Lower lobe of right lung (tissue), 2 donors: ENCODE measurements at regions not wholly inside any gene's neighbourhood (a gene's known extent, or its start where the extent isn't known, plus 50 kb on each side); places are given as distances from the start of the nearest gene placed in this dataset.

Experiments
- ATAC-seq, 2 donors: fragments of 200-7000 bp; cut with Tn5 transposase; one replicate each; pipeline ENCODE4 v1.9.1; 2020 to 2022; ENCODE audit warnings: mild to moderate bottlenecking in 2 of 2, moderate library complexity in 2 of 2
- DNase-seq: peaks from one replicate; pipeline ENCODE4 v3.0.0-alpha.2; 2020
- H3K27ac ChIP-seq: fragments of 200-600 bp; one replicate; pipeline ENCODE4 v1.8.0; 2022
- H3K27me3 ChIP-seq: fragments of 200-600 bp; one replicate; pipeline ENCODE4 v1.8.0; 2022; ENCODE audit warnings: low read depth
- H3K36me3 ChIP-seq: fragments of 200-600 bp; one replicate; pipeline ENCODE4 v1.8.0; 2022; ENCODE audit warnings: mild to moderate bottlenecking
- H3K4me1 ChIP-seq: fragments of 200-600 bp; one replicate; pipeline ENCODE4 v1.8.0; 2022
- H3K4me3 ChIP-seq: fragments of 200-600 bp; one replicate; pipeline ENCODE4 v1.8.0; 2022; ENCODE audit warnings: mild to moderate bottlenecking
- H3K9me3 ChIP-seq: fragments of 200-600 bp; one replicate; pipeline ENCODE4 v1.8.0; 2022
- CTCF ChIP-seq: fragments of 200-600 bp; IDR thresholded peaks from one replicate; pipeline ENCODE4 v1.8.0; 2022; ENCODE audit warnings: antibody characterized with exemption, mild to moderate bottlenecking
- intact Hi-C: fragments of 100-400 bp; cut with DNase I; formaldehyde crosslinking; loops from one replicate; pipeline ENCODE4 v1.11.0; 2022
- donor health status: DM: no; HTN: yes; CAD: no; lungs with severe emphysema.

DNA sequence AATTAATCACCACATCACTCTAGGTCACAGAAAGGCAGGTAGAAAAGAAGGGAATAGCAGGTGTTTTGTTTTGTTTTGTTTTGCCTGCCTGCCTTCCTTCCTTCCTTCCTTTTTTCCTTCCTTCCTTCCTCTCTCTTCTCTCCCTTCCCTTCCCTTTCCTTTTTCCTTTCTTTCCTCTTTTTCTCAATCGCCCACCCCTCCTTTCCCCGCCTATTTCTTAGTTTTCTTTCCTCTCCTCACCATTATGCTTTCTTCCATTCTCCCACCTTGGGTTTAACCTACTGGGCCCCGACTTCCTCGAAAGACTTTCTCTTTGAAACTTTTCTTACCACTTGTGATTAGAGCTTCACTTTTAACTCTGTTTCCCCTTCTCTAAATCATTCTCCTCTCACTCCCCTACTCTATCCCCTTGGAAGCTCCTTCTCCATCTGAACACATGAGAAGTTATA is 231.3 kb upstream of the CD180 start:
- Histone ChIP-seq H3K4me1 (no peaks in the 10 kb centered on the region), H3K27me3 (no peaks in the 10 kb centered on the region), H3K36me3 (no peaks in the 10 kb centered on the region), H3K27ac (no peak overlapping the region), H3K9me3 (no peaks in the 10 kb centered on the region), H3K4me3 (no peak overlapping the region)
- intact Hi-C loops = no loop called here
- ATAC-seq (no peak), DNase-seq (no peak)
- TF ChIP-seq CTCF = no peak

DNA sequence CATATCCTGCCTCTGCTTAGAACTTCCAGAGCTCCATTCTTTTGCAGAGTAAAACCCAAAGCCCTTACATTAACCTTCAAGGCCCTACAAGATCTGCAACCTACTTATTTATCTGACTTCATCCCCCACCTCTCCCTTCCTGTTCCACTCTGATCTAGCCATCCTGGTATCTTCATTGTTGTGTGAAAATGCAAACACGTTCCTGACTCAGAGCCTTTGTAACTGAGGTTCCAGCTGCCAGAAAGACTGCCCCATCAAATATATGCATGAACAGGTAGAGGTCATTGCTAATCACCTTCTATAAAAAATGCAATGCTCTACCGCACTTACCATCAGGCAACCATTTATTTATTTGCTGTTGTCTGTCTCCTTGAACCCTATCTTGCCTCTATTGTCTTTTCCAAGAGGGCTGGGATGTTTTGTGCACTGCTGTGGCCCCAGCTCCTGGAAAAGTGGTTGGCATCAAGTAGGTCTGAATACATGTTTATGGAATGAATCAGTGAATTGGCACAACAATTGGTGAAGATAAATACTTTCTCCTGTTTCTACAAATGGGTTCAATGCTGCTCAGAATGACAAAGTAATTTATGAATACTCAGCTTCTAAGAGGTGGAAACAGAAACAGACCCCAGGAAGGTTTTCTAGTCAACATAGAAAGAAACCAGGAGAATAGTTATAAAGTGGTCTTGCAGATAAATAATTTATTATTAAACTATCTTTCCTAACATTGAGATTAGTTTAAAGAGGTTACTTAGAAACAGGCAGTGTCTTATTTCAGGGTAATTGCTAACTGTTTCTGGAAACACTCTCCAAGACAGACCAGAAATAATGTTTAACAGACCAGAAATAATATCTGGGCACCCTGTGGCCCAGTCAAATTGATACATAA is 230.6 kb upstream of the CD180 start:
- Histone ChIP-seq H3K27me3 (no peaks in the 10 kb centered on the region), H3K9me3 (no peaks in the 10 kb centered on the region), H3K4me1 (no peaks in the 10 kb centered on the region), H3K4me3 (no peak overlapping the region), H3K27ac (no peak overlapping the region), H3K36me3 (no peaks in the 10 kb centered on the region)
- intact Hi-C loops = no loop called here
- DNase-seq = no peak
- no peak for TF ChIP-seq CTCF
- no peak for ATAC-seq

DNA sequence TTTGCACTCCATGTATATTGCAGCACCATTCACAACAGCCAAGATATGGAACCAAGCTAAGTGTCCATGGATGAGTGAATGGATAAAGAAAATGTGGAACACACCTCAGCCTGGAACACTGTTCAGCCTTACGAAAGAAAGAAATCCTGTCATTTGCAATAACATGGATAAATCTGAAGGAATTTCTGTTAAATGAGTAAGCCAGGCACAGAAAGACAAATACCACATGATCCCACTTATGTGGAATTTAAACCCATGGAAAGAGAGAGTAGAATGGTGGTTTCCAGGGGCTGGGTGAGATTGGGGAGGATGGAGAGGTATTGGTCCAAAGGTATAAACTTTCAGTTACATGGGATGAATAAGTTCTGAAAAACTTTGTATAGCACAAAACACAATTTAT is 228.9 kb upstream of the CD180 start:
- no peak overlapping the region for H3K4me3 ChIP-seq
- H3K27ac ChIP-seq = no peak overlapping the region
- no peak for ATAC-seq
- intact Hi-C loops = no loop called here
- H3K27me3 ChIP-seq = no peaks in the 10 kb centered on the region
- no peaks in the 10 kb centered on the region for H3K36me3 ChIP-seq
- no peaks in the 10 kb centered on the region for H3K4me1 ChIP-seq
- no peak for DNase-seq
- no peaks in the 10 kb centered on the region for H3K9me3 ChIP-seq
- TF ChIP-seq CTCF = no peak

DNA sequence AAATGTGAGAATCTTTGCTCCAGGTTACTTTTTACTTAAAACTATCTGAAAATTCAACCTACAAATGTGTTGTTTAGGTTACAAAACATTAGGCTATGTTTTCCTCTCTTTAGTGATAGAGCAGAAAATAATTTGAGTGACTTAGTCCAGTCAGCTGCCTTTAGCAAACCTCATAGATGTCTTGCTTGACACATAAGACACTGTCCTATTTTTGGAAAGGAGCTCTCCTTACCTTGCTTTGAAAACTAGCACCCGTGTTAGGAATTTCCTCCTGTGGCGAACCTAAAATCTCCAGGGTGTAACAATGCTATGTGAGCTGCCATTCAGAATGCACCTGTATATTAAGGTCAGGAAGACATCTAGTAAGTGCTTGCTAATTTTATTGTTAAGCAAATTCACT is 221.2 kb upstream of the CD180 start:
- no peak for DNase-seq
- H3K9me3 ChIP-seq = no peaks in the 10 kb centered on the region
- TF ChIP-seq CTCF = no peak
- H3K36me3 ChIP-seq = no peaks in the 10 kb centered on the region
- H3K4me3 ChIP-seq = no peak overlapping the region
- H3K4me1 ChIP-seq = no peaks in the 10 kb centered on the region
- H3K27me3 ChIP-seq = no peaks in the 10 kb centered on the region
- ATAC-seq = no peak
- H3K27ac ChIP-seq = no peak overlapping the region
- intact Hi-C loops = no loop called here

DNA sequence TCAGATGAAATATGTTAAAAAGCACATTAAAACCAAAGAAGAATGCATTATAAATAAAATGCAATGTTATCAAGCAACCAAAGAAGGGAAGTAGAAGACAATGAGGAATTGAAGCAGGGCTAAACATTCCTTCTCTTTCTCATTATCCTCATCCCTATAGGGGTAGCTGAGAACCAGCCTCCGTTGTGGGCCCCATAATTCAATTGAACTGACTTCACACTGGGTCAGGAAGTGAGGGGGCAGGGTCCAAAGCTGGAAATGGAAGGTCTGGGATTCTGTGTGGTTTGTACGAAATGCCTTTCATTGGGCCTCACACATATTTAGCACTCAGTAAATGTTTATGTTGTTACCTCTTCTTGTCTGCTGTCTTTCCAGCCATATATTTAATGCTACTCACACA is 220.4 kb upstream of the CD180 start:
- Histone ChIP-seq H3K36me3 (no peaks in the 10 kb centered on the region), H3K9me3 (no peaks in the 10 kb centered on the region), H3K4me3 (no peak overlapping the region), H3K4me1 (no peaks in the 10 kb centered on the region), H3K27me3 (no peaks in the 10 kb centered on the region), H3K27ac (no peak overlapping the region)
- no peak for DNase-seq
- intact Hi-C loops = no loop called here
- no peak for ATAC-seq
- TF ChIP-seq CTCF = no peak
